Hematopoietic multipotent progenitor cell treated with erythropoietin and hydrocortisone succinate and interleukin-3 and kit ligand, for 8 days (in vitro differentiated cells): ENCODE measurements at regions not wholly inside any gene's neighbourhood (a gene's known extent, or its start where the extent isn't known, plus 50 kb on each side); places are given as distances from the start of the nearest gene placed in this dataset.
A peak's percentile ranks its signal among the peaks of the same experiment; 100 is the strongest.

Source experiments
- DNase-seq: peaks from one replicate; pipeline ENCODE4 v3.0.0-alpha.2; 2015

- no peak for DNase-seq
Measured at GRCh38 chr11:43545610-43546009, 134.9 kb upstream of the HSD17B12 start.

GRCh38 chr11:43546561-43547429 is 133.7 kb upstream of the HSD17B12 start:
- no peak for DNase-seq

- DNase-seq = no peak
Measured at GRCh38 chr11:43547430-43547831, 133.1 kb upstream of the HSD17B12 start.

- no peak for DNase-seq
Measured at GRCh38 chr11:43547889-43548381, 132.6 kb upstream of the HSD17B12 start.

GRCh38 chr11:43548916-43549315 is 131.6 kb upstream of the HSD17B12 start:
- DNase-seq = no peak

- no peak for DNase-seq
Measured at GRCh38 chr11:43549624-43550023, 130.9 kb upstream of the HSD17B12 start.

GRCh38 chr11:43550714-43551113 is 129.8 kb upstream of the HSD17B12 start:
- DNase-seq = no peak

GRCh38 chr11:43554148-43554473 is 126.4 kb upstream of the HSD17B12 start:
- DNase-seq = no peak

GRCh38 chr11:43555186-43555585 is 125.4 kb upstream of the HSD17B12 start:
- DNase-seq = no peak

GRCh38 chr11:43555816-43556611 is 124.5 kb upstream of the HSD17B12 start:
- no peak for DNase-seq

- DNase-seq = no peak
Measured at GRCh38 chr11:43556612-43557375, 123.7 kb upstream of the HSD17B12 start.

GRCh38 chr11:43557553-43558110 is 122.9 kb upstream of the HSD17B12 start:
- DNase-seq = no peak

GRCh38 chr11:43558146-43558545 is 122.4 kb upstream of the HSD17B12 start:
- no peak for DNase-seq

- DNase-seq = no peak
Measured at GRCh38 chr11:43558556-43559127, 121.9 kb upstream of the HSD17B12 start.

- DNase-seq = no peak
Measured at GRCh38 chr11:43561832-43562231, 118.7 kb upstream of the HSD17B12 start.

- DNase-seq = peak; percentile 58
Measured at GRCh38 chr11:43567396-43567975, 113.1 kb upstream of the HSD17B12 start.

- peak; percentile 36 for DNase-seq
Measured at GRCh38 chr11:43573233-43573632, 107.3 kb upstream of the HSD17B12 start.

- DNase-seq = no peak
Measured at GRCh38 chr11:43573873-43574272, 106.7 kb upstream of the HSD17B12 start.

GRCh38 chr11:43574411-43574810 is 106.1 kb upstream of the HSD17B12 start:
- DNase-seq = no peak

GRCh38 chr11:43574949-43575912 is 105.3 kb upstream of the HSD17B12 start:
- peak; percentile 20 for DNase-seq

GRCh38 chr11:43575913-43576310 is 104.6 kb upstream of the HSD17B12 start:
- DNase-seq = no peak
